ENCODE measurements at regions not wholly inside any gene's neighbourhood (a gene's known extent, or its start where the extent isn't known, plus 50 kb on each side); places are given as distances from the start of the nearest gene placed in this dataset.

DNA sequence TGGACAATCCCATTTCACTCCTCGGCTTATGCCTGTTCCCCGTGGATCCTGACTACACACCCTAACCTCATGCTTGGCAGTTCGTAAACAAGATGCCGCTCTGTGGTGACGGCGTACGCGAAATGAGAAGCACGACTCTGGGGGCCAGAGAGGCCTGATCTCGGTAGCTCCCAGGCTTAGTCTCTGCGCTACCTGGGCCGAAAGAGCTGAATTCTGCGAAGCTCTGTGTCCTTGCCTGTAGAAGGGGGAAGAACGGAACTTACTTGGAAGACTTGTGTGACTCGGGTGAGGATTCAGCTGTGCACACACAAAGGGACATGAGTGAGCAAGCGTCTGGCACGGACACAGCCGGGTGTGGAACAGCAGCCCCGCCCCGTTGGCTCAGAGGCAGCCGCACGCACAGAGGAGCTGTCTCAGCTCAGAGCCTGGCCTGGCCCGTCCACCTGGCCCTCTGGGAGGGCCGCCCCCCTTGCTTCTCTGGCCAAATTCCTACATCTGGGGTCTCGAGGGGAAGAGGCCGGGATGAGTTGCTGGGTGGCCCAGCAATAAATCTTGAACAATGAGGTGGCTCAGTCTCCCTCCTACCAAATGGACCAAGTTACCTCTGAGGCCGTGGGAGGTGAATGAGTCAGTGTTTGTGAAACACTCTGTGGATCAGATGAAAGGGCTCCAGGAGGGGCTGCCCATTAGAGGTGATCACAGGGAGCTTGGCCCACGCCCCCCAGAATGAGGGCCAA lies 83.8 kb downstream of the PDGFA start:
- no peak for TF ChIP-seq POLR2A (IDR thresholded peaks at IDR 0.05)
- TF ChIP-seq, protein P1, sequence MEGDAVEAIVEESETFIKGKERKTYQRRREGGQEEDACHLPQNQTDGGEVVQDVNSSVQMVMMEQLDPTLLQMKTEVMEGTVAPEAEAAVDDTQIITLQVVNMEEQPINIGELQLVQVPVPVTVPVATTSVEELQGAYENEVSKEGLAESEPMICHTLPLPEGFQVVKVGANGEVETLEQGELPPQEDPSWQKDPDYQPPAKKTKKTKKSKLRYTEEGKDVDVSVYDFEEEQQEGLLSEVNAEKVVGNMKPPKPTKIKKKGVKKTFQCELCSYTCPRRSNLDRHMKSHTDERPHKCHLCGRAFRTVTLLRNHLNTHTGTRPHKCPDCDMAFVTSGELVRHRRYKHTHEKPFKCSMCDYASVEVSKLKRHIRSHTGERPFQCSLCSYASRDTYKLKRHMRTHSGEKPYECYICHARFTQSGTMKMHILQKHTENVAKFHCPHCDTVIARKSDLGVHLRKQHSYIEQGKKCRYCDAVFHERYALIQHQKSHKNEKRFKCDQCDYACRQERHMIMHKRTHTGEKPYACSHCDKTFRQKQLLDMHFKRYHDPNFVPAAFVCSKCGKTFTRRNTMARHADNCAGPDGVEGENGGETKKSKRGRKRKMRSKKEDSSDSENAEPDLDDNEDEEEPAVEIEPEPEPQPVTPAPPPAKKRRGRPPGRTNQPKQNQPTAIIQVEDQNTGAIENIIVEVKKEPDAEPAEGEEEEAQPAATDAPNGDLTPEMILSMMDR (IDR thresholded peaks at IDR 0.05), result no peak
